PC-9 (cell line): ENCODE measurements at regions not wholly inside any gene's neighbourhood (a gene's known extent, or its start where the extent isn't known, plus 50 kb on each side); places are given as distances from the start of the nearest gene placed in this dataset.

ENCODE experiments used
- BruUV-seq: library from RNA; stranded (reverse); fragments of 400-500 nt; replicated peaks from 2 replicates; lab custom pipeline; 2021; lab: Mats Ljungman, UMichigan
- CTCF ChIA-PET: fragments of 300-600 bp; sonication (Branson Sonifier 250); formaldehyde crosslinking; loops from one replicate; lab custom pipeline; 2022; ENCODE audit warnings: antibody characterized with exemption; lab: Charles Lee
- POLR2A ChIA-PET: fragments of 300-600 bp; sonication (Branson Sonifier 250); formaldehyde crosslinking; loops from one replicate; lab custom pipeline; 2022; ENCODE audit warnings: antibody characterized with exemption; ENCODE audit not compliant: unreplicated experiment; lab: Charles Lee
- DNase-seq, 2 experiments: peaks; one replicate each; pipeline versions ENCODE4 v3.0.0 to v3.0.0-alpha.2; 2015 to 2022; ENCODE audit warnings: mixed read lengths in 1 of 2
- H2AFZ ChIP-seq: fragments of 200-600 bp; sonication (generic); 2 replicates; pipeline ENCODE4 v1.8.1; 2017; ENCODE audit warnings: antibody characterized with exemption
- H3F3A ChIP-seq: fragments of 200-600 bp; sonication (generic); 2 replicates; pipeline ENCODE4 v1.8.1; 2017; ENCODE audit warnings: antibody characterized with exemption, mild to moderate bottlenecking, low read depth; ENCODE audit not compliant: insufficient read depth
- H3K27ac ChIP-seq: fragments of 200-600 bp; sonication (generic); 2 replicates; pipeline ENCODE4 v1.6.1; 2016; ENCODE audit warnings: mixed run types
- H3K27me3 ChIP-seq: fragments of 200-600 bp; sonication (generic); 2 replicates; pipeline ENCODE4 v1.6.1; 2016; ENCODE audit warnings: low read depth, mixed run types; ENCODE audit not compliant: insufficient read depth
- H3K36me3 ChIP-seq: fragments of 200-600 bp; sonication (generic); 2 replicates; pipeline ENCODE4 v1.6.1; 2016; ENCODE audit warnings: low read depth, mixed run types
- H3K4me1 ChIP-seq: fragments of 200-600 bp; sonication (generic); replicated peaks from 2 replicates; pipeline ENCODE4 v1.6.1; 2016; ENCODE audit warnings: mixed run types; ENCODE audit not compliant: insufficient read depth
- H3K4me2 ChIP-seq: fragments of 200-600 bp; sonication (generic); 2 replicates; pipeline ENCODE4 v1.6.1; 2017; ENCODE audit warnings: mixed run types
- H3K4me3 ChIP-seq: fragments of 200-600 bp; sonication (generic); 2 replicates; pipeline ENCODE4 v1.6.1; 2016; ENCODE audit warnings: mixed run types
- H3K79me2 ChIP-seq: fragments of 200-600 bp; sonication (generic); 2 replicates; pipeline ENCODE4 v1.6.1; 2017; ENCODE audit warnings: low read depth, mixed run types
- H3K9me2 ChIP-seq: fragments of 200-600 bp; sonication (generic); 2 replicates; pipeline ENCODE4 v1.8.1; 2017; ENCODE audit warnings: mild to moderate bottlenecking; ENCODE audit not compliant: insufficient read depth
- H3K9me3 ChIP-seq: fragments of 200-600 bp; sonication (generic); 2 replicates; pipeline ENCODE4 v1.8.1; 2016; ENCODE audit warnings: low read depth; ENCODE audit not compliant: insufficient read depth
- H4K20me1 ChIP-seq: fragments of 200-600 bp; sonication (generic); 2 replicates; pipeline ENCODE4 v1.8.1; 2017; ENCODE audit not compliant: insufficient read depth
- EZH2 ChIP-seq: fragments of 200-600 bp; sonication (generic); IDR thresholded peaks from 2 replicates; pipeline ENCODE4 v1.8.0; 2017; ENCODE audit warnings: antibody characterized with exemption, low read depth
- intact Hi-C: fragments of 100-400 bp; cut with micrococcal nuclease; formaldehyde crosslinking; loops from one replicate; pipeline ENCODE4 v1.10.0; 2022; ENCODE audit not compliant: unreplicated experiment
- TF ChIP-seq, protein P1 (sequence below): fragments of 200-600 bp; sonication (generic); conservative IDR thresholded peaks from 2 replicates; pipeline ENCODE4 v1.6.1; 2017; ENCODE audit warnings: mixed run types, antibody characterized with exemption, mild to moderate bottlenecking, moderate library complexity

DNA sequence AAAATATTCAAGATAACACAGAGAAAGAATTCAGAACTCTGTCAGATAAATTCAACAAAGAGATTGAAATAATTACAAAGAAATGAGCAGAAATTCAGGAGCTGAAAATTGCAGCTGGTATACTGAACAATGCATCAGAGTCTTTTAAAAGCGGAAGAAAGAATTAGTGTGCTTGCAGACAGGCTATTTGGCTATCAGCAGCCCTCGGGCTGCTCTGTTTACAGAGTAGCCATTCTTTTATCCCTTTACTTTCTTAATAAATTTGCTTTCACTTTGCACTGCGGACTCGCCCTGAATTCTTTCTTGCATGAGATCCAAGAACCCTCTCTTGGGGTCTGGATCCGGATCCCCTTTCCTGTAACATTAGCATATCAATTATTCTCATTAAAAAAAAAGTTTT is 1040.0 kb downstream of the SORCS3 start:
- no peak for DNase-seq
- Histone ChIP-seq H3K4me1 (no peaks in the 10 kb centered on the region), H3K79me2 (no peaks in the 10 kb centered on the region), H3F3A (no peaks in the 10 kb centered on the region), H3K27ac (no peak overlapping the region), H4K20me1 (no peaks in the 10 kb centered on the region), H3K27me3 (no peaks in the 10 kb centered on the region), H3K9me3 (no peaks in the 10 kb centered on the region), H3K4me3 (no peak overlapping the region), H3K9me2 (no peaks in the 10 kb centered on the region), H3K36me3 (no peaks in the 10 kb centered on the region), H2AFZ (no peak overlapping the region), H3K4me2 (no peak overlapping the region)
- ChIA-PET POLR2A (no interaction called here), CTCF (no interaction called here)
- TF ChIP-seq EZH2 = no peak
- TF ChIP-seq, protein P1, sequence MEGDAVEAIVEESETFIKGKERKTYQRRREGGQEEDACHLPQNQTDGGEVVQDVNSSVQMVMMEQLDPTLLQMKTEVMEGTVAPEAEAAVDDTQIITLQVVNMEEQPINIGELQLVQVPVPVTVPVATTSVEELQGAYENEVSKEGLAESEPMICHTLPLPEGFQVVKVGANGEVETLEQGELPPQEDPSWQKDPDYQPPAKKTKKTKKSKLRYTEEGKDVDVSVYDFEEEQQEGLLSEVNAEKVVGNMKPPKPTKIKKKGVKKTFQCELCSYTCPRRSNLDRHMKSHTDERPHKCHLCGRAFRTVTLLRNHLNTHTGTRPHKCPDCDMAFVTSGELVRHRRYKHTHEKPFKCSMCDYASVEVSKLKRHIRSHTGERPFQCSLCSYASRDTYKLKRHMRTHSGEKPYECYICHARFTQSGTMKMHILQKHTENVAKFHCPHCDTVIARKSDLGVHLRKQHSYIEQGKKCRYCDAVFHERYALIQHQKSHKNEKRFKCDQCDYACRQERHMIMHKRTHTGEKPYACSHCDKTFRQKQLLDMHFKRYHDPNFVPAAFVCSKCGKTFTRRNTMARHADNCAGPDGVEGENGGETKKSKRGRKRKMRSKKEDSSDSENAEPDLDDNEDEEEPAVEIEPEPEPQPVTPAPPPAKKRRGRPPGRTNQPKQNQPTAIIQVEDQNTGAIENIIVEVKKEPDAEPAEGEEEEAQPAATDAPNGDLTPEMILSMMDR = no peak
- BruUV-seq = no TSS peak
- intact Hi-C loops = no loop called here

- no peak for DNase-seq
- Histone ChIP-seq H3K79me2 (no peaks in the 10 kb centered on the region), H3F3A (no peaks in the 10 kb centered on the region), H3K4me3 (no peak overlapping the region), H3K9me2 (no peaks in the 10 kb centered on the region), H4K20me1 (no peaks in the 10 kb centered on the region), H3K4me2 (no peak overlapping the region), H3K27ac (no peak overlapping the region), H2AFZ (no peak overlapping the region), H3K36me3 (no peaks in the 10 kb centered on the region), H3K27me3 (no peaks in the 10 kb centered on the region), H3K4me1 (no peaks in the 10 kb centered on the region), H3K9me3 (no peaks in the 10 kb centered on the region)
- ChIA-PET POLR2A (no interaction called here), CTCF (no interaction called here)
- intact Hi-C loops = no loop called here
- TF ChIP-seq, protein P1 = no peak
- TF ChIP-seq EZH2 = no peak
- BruUV-seq = no TSS peak
These were observed 1038.7 kb downstream of the SORCS3 start for GRCh38 chr10:105679781-105680180.

DNA sequence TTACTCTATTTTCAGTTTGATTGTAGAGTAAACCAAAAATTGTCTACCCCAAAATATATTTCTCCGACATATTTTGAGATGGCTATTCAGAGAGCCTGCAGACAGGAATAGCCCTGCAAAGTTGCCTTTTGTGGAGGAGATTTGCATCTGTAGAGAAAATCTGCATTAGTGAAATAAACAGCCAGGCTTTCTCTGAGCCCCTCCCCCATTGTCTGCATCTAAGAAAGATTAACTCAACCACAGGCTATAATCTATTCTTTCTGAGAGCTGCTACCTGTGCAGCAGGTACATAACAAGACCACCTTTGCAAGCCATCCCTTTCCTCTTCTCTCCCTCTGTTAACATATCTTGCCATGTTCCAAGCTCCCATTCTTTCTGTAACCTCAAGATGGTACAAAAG is 1034.2 kb downstream of the SORCS3 start:
- POLR2A ChIA-PET = no interaction called here

More for the DNA sequence above, 1034.2 kb downstream of the SORCS3 start:
- H2AFZ ChIP-seq = no peak overlapping the region
- no peaks in the 10 kb centered on the region for H3K9me3 ChIP-seq
- no peaks in the 10 kb centered on the region for H3K27me3 ChIP-seq
- no peaks in the 10 kb centered on the region for H3F3A ChIP-seq
- H3K27ac ChIP-seq = no peak overlapping the region
- CTCF ChIA-PET = no interaction called here
- H3K9me2 ChIP-seq = no peaks in the 10 kb centered on the region
- BruUV-seq = no TSS peak
- no peak overlapping the region for H3K4me2 ChIP-seq
- no peaks in the 10 kb centered on the region for H4K20me1 ChIP-seq
- DNase-seq = no peak
- TF ChIP-seq, protein P1 = no peak
- TF ChIP-seq EZH2 = no peak
- no peaks in the 10 kb centered on the region for H3K79me2 ChIP-seq
- H3K4me3 ChIP-seq = no peak overlapping the region
- intact Hi-C loops = no loop called here
- H3K4me1 ChIP-seq = no peaks in the 10 kb centered on the region
- no peaks in the 10 kb centered on the region for H3K36me3 ChIP-seq
